ENCODE measurements at regions not wholly inside any gene's neighbourhood (a gene's known extent, or its start where the extent isn't known, plus 50 kb on each side); places are given as distances from the start of the nearest gene placed in this dataset.
A peak's percentile ranks its signal among the peaks of the same experiment; 100 is the strongest.

DNA sequence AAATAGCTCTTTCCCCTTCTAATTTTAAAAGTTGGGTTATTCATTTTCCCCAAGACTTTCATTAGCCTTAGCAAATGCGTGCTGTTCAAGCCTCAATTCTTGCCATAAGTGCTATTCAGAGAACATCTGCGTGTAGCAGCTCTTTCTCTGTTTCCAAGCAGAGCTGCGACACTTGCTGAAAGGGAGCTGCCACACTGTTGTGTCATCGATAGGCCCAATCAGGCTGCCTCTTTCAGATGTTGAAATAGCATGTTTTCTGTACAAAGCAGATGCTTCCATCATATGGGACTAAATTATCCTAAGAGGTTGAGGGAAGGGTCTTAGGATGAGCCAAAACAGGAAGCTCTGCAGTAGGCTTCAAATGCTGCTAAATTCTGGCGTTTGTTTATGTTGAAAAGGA, 220.9 kb upstream of the CDC14C start:
- Histone ChIP-seq H4K20me1 (ENCODE audit: insufficient read depth) (no peaks in the 10 kb centered on the region), H3K4me3 (ENCODE audit: low read length) (no peak overlapping the region), H3K79me2 (replicated peaks; ENCODE audit: insufficient read depth, low read length) (no peaks in the 10 kb centered on the region), H3K9me3 (ENCODE audit: low read length) (no peaks in the 10 kb centered on the region), H3K4me2 (ENCODE audit: low read length) (no peak overlapping the region), H3K9ac (ENCODE audit: low read length) (no peak overlapping the region), H3K27ac (ENCODE audit: low read length) (no peak overlapping the region), H3K27me3 (ENCODE audit: insufficient read depth, low read depth, low read length) (no peaks in the 10 kb centered on the region), H3F3A (ENCODE audit: insufficient read depth, low read length, poor library complexity, severe bottlenecking) (no peaks in the 10 kb centered on the region), H3K36me3 (ENCODE audit: insufficient read depth, low read length) (no peaks in the 10 kb centered on the region), H3K9me2 (ENCODE audit: insufficient read depth, low read length) (no peaks in the 10 kb centered on the region), H2AFZ (ENCODE audit: low read depth, low read length) (no peak overlapping the region)
- no peak for TF ChIP-seq RAD21 (conservative IDR thresholded peaks at IDR 0.05)
- TF ChIP-seq, protein P1, sequence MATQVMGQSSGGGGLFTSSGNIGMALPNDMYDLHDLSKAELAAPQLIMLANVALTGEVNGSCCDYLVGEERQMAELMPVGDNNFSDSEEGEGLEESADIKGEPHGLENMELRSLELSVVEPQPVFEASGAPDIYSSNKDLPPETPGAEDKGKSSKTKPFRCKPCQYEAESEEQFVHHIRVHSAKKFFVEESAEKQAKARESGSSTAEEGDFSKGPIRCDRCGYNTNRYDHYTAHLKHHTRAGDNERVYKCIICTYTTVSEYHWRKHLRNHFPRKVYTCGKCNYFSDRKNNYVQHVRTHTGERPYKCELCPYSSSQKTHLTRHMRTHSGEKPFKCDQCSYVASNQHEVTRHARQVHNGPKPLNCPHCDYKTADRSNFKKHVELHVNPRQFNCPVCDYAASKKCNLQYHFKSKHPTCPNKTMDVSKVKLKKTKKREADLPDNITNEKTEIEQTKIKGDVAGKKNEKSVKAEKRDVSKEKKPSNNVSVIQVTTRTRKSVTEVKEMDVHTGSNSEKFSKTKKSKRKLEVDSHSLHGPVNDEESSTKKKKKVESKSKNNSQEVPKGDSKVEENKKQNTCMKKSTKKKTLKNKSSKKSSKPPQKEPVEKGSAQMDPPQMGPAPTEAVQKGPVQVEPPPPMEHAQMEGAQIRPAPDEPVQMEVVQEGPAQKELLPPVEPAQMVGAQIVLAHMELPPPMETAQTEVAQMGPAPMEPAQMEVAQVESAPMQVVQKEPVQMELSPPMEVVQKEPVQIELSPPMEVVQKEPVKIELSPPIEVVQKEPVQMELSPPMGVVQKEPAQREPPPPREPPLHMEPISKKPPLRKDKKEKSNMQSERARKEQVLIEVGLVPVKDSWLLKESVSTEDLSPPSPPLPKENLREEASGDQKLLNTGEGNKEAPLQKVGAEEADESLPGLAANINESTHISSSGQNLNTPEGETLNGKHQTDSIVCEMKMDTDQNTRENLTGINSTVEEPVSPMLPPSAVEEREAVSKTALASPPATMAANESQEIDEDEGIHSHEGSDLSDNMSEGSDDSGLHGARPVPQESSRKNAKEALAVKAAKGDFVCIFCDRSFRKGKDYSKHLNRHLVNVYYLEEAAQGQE (IDR thresholded peaks at IDR 0.05; ENCODE audit: borderline replicate concordance), result no peak
- no peak for TF ChIP-seq SMC3 (conservative IDR thresholded peaks at IDR 0.05; ENCODE audit: poor library complexity)
- TF ChIP-seq MXI1 (conservative IDR thresholded peaks at IDR 0.05; ENCODE audit: poor library complexity, severe bottlenecking), result no peak
- no peak for TF ChIP-seq TAF1 (IDR thresholded peaks at IDR 0.05; ENCODE audit: low read depth)
- TF ChIP-seq EZH2 (IDR thresholded peaks at IDR 0.05; ENCODE audit: borderline replicate concordance, insufficient read depth, low read length, poor library complexity, severe bottlenecking), result no peak
- TF ChIP-seq, protein P2, sequence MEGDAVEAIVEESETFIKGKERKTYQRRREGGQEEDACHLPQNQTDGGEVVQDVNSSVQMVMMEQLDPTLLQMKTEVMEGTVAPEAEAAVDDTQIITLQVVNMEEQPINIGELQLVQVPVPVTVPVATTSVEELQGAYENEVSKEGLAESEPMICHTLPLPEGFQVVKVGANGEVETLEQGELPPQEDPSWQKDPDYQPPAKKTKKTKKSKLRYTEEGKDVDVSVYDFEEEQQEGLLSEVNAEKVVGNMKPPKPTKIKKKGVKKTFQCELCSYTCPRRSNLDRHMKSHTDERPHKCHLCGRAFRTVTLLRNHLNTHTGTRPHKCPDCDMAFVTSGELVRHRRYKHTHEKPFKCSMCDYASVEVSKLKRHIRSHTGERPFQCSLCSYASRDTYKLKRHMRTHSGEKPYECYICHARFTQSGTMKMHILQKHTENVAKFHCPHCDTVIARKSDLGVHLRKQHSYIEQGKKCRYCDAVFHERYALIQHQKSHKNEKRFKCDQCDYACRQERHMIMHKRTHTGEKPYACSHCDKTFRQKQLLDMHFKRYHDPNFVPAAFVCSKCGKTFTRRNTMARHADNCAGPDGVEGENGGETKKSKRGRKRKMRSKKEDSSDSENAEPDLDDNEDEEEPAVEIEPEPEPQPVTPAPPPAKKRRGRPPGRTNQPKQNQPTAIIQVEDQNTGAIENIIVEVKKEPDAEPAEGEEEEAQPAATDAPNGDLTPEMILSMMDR (IDR thresholded peaks at IDR 0.05; ENCODE audit: poor library complexity, severe bottlenecking), result no peak
- TF ChIP-seq EP300 (conservative IDR thresholded peaks at IDR 0.05; ENCODE audit: poor library complexity, severe bottlenecking), result peak; percentile 48
- peak; percentile 76 for TF ChIP-seq POLR2AphosphoS5 (IDR thresholded peaks at IDR 0.05)

DNA sequence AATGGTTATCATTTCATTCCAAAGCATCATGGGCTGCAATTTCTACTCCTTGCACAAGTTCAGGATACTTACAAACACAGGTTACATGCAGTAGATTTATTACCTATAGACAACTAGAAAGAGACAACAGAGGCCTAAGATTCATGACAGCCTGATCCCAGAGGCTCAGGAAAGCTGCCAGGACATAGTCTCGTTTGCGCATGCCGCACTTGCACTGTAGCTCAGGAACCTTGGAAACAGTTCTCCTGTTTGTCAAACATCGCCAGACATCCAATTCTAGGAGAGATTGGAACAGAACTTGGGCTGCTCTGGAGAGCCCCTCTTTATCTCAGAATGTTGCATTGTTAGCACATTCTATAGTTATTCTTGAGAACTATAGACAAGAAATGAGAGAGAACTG, 216.2 kb upstream of the CDC14C start:
- Histone ChIP-seq H3K9me2 (ENCODE audit: insufficient read depth, low read length) (no peaks in the 10 kb centered on the region), H3K4me2 (ENCODE audit: low read length) (no peak overlapping the region), H3K36me3 (ENCODE audit: insufficient read depth, low read length) (no peaks in the 10 kb centered on the region), H3F3A (ENCODE audit: insufficient read depth, low read length, poor library complexity, severe bottlenecking) (no peaks in the 10 kb centered on the region), H3K9me3 (ENCODE audit: low read length) (no peaks in the 10 kb centered on the region), H3K9ac (ENCODE audit: low read length) (no peak overlapping the region), H3K27me3 (ENCODE audit: insufficient read depth, low read depth, low read length) (no peaks in the 10 kb centered on the region), H3K79me2 (replicated peaks; ENCODE audit: insufficient read depth, low read length) (no peaks in the 10 kb centered on the region), H3K4me3 (ENCODE audit: low read length) (no peak overlapping the region), H4K20me1 (ENCODE audit: insufficient read depth) (no peaks in the 10 kb centered on the region), H2AFZ (ENCODE audit: low read depth, low read length) (no peak overlapping the region), H3K27ac (ENCODE audit: low read length) (no peak overlapping the region)
- TF ChIP-seq EP300 (conservative IDR thresholded peaks at IDR 0.05; ENCODE audit: poor library complexity, severe bottlenecking) (no peak), POLR2AphosphoS5 (IDR thresholded peaks at IDR 0.05) (no peak), TAF1 (IDR thresholded peaks at IDR 0.05; ENCODE audit: low read depth) (no peak)
- TF ChIP-seq, protein P2 (IDR thresholded peaks at IDR 0.05; ENCODE audit: poor library complexity, severe bottlenecking), result no peak
